ENCODE measurements at regions not wholly inside any gene's neighbourhood (a gene's known extent, or its start where the extent isn't known, plus 50 kb on each side); places are given as distances from the start of the nearest gene placed in this dataset.

- Histone ChIP-seq H3K79me2 (ENCODE audit: insufficient read depth, low read depth, low read length) (no peaks in the 10 kb centered on the region), H3K4me1 (ENCODE audit: insufficient read depth, low read length, poor library complexity, severe bottlenecking) (no peaks in the 10 kb centered on the region), H4K20me1 (ENCODE audit: insufficient read depth, low read length) (no peaks in the 10 kb centered on the region), H3K4me3 (ENCODE audit: low read depth, low read length, poor library complexity, severe bottlenecking) (no peak overlapping the region), H3K36me3 (ENCODE audit: insufficient read depth, low read length) (no peaks in the 10 kb centered on the region), H3K4me2 (ENCODE audit: low read length) (no peak overlapping the region), H2AFZ (ENCODE audit: low read length) (no peak overlapping the region), H3K9me3 (ENCODE audit: low read length) (no peaks in the 10 kb centered on the region), H3K27ac (ENCODE audit: low read depth, low read length, poor library complexity, severe bottlenecking) (no peak overlapping the region), H3K9me2 (ENCODE audit: insufficient read depth, low read length) (no peaks in the 10 kb centered on the region)
- BruUV-seq (replicated peaks), result no TSS peak
- ChIA-PET CTCF (ENCODE audit: unreplicated experiment) (no interaction called here), POLR2A (interaction anchor here (0.7 kb wide), 1 partner anchor 46 kb away, joined by 4 read pairs; no protein-coding TSS in a partner anchor)
- intact Hi-C loops (cut with micrococcal nuclease; ENCODE audit: unreplicated experiment), result no loop called here
- DNase-seq (ENCODE audit: low spot score), result no peak
- no peak for TF ChIP-seq EZH2phosphoT487 (IDR thresholded peaks at IDR 0.05; ENCODE audit: borderline replicate concordance, low read depth, low read length)
- no peak for TF ChIP-seq CTCF (conservative IDR thresholded peaks at IDR 0.05; ENCODE audit: low read length)
These were observed 266.0 kb downstream of the ZNF621 start for GRCh38 chr3:40790746-40791145.

GRCh38 chr3:40793730-40794129 lies 269.0 kb downstream of the ZNF621 start:
- no peak overlapping the region for H3K27ac ChIP-seq (ENCODE audit: low read depth, low read length, poor library complexity, severe bottlenecking)
- no peaks in the 10 kb centered on the region for H3K4me1 ChIP-seq (ENCODE audit: insufficient read depth, low read length, poor library complexity, severe bottlenecking)
- no peaks in the 10 kb centered on the region for H3K9me3 ChIP-seq (ENCODE audit: low read length)
- no peaks in the 10 kb centered on the region for H3K79me2 ChIP-seq (ENCODE audit: insufficient read depth, low read depth, low read length)
- ChIA-PET POLR2A (no interaction called here), CTCF (ENCODE audit: unreplicated experiment) (no interaction called here)
- H3K36me3 ChIP-seq (ENCODE audit: insufficient read depth, low read length), result no peaks in the 10 kb centered on the region
- no peaks in the 10 kb centered on the region for H4K20me1 ChIP-seq (ENCODE audit: insufficient read depth, low read length)
- H3K4me2 ChIP-seq (ENCODE audit: low read length), result no peak overlapping the region
- H3K9me2 ChIP-seq (ENCODE audit: insufficient read depth, low read length), result no peaks in the 10 kb centered on the region
- no peak overlapping the region for H2AFZ ChIP-seq (ENCODE audit: low read length)
- DNase-seq (ENCODE audit: low spot score), result no peak
- intact Hi-C loops (cut with micrococcal nuclease; ENCODE audit: unreplicated experiment), result no loop called here
- TF ChIP-seq EZH2phosphoT487 (IDR thresholded peaks at IDR 0.05; ENCODE audit: borderline replicate concordance, low read depth, low read length) (no peak), CTCF (conservative IDR thresholded peaks at IDR 0.05; ENCODE audit: low read length) (no peak)
- H3K4me3 ChIP-seq (ENCODE audit: low read depth, low read length, poor library complexity, severe bottlenecking), result no peak overlapping the region
- BruUV-seq (replicated peaks), result no TSS peak

- H3K4me2 ChIP-seq (ENCODE audit: low read length), result no peak overlapping the region
- no peak for DNase-seq (ENCODE audit: low spot score)
- no peak overlapping the region for H2AFZ ChIP-seq (ENCODE audit: low read length)
- H3K36me3 ChIP-seq (ENCODE audit: insufficient read depth, low read length), result no peaks in the 10 kb centered on the region
- H3K79me2 ChIP-seq (ENCODE audit: insufficient read depth, low read depth, low read length), result no peaks in the 10 kb centered on the region
- no peak for TF ChIP-seq CTCF (conservative IDR thresholded peaks at IDR 0.05; ENCODE audit: low read length)
- TF ChIP-seq EZH2phosphoT487 (IDR thresholded peaks at IDR 0.05; ENCODE audit: borderline replicate concordance, low read depth, low read length), result no peak
- H4K20me1 ChIP-seq (ENCODE audit: insufficient read depth, low read length), result no peaks in the 10 kb centered on the region
- ChIA-PET POLR2A (no interaction called here), CTCF (ENCODE audit: unreplicated experiment) (no interaction called here)
- intact Hi-C loops (cut with micrococcal nuclease; ENCODE audit: unreplicated experiment), result no loop called here
- no peaks in the 10 kb centered on the region for H3K4me1 ChIP-seq (ENCODE audit: insufficient read depth, low read length, poor library complexity, severe bottlenecking)
- no TSS peak for BruUV-seq (replicated peaks)
- H3K9me3 ChIP-seq (ENCODE audit: low read length), result no peaks in the 10 kb centered on the region
- H3K9me2 ChIP-seq (ENCODE audit: insufficient read depth, low read length), result no peaks in the 10 kb centered on the region
- no peak overlapping the region for H3K4me3 ChIP-seq (ENCODE audit: low read depth, low read length, poor library complexity, severe bottlenecking)
- H3K27ac ChIP-seq (ENCODE audit: low read depth, low read length, poor library complexity, severe bottlenecking), result no peak overlapping the region
These were observed 275.6 kb downstream of the ZNF621 start for GRCh38 chr3:40800343-40800742.

Measured in OCI-LY7 (cell line).